Stimulated activated CD4-positive, alpha-beta T cell treated with anti-CD3 and anti-CD28 coated beads, TNF-alpha, amount 100 ng/mL, for 48 hours (primary cell): ENCODE measurements at regions not wholly inside any gene's neighbourhood (a gene's known extent, or its start where the extent isn't known, plus 50 kb on each side); places are given as distances from the start of the nearest gene placed in this dataset.
"Not testable (repeated sequence)": the region's sequence is repeated elsewhere in the genome, so short reads cannot be mapped to it uniquely, and the experiment has no call there.

Experiments
- DNase-seq, 3 donors: peaks; one replicate each; pipeline ENCODE4 v3.0.0-alpha.2; 2020; ENCODE audit warnings: low read depth in 3 of 3

DNA sequence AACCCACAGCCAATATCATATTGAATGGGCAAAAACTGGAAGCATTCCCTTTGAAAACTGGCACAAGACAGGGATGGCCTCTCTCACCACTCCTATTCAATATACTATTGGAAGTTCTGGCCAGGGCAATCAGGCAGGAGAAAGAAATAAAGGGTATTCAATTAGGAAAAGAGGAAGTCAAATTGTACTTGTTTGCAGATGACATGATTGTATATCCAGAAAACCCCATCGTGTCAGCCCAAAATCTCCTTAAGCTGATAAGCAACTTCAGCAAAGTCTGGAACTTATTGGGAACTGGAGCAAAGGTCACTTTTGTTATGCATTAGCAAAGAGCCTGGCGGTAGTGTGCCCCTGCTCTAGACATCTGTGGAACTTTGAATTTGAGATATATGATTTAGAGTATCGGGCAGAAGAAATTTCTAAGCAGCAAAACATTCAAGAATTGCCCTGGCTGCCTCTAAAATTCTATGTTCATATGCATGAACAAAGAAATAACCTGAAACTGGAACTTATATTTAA lies 53.4 kb upstream of the PSMA1 start:
- DNase-seq: not testable (repeated sequence)

GRCh38 chr11:14577292-14577691 lies 57.1 kb upstream of the PSMA1 start:
- DNase-seq: no peak

DNA sequence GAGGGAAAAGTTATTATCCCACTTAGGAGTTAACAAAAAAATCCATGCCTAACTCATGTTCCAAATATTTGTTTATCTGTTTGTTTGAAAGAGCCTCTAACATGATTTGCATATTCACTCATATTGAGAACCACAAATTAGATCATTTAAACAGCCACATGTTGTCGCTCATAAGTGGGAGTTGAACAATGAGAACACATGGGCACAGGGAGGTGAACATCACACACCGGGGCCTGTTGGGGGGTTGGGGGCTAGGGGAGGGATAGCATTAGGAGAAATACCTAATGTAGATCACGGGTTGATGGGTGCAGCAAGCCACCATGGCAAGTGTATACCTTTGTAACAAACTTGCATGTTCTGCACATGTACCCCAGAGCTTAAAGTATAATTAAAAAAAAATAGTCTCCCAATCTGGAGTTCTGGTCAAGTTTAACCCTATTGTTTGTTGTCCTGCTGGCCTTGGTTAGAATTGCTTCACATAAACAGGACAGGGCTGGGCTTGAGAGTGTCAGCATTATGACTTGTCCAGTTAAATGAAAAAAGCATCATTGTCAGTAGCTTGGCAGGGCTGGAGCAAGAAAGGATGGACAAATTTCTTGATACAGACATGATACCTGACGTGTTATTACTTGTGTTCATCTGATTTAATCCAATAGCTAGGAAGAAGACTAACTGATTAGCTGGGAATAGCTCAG lies 57.8 kb upstream of the PSMA1 start:
- no peak for DNase-seq

DNA sequence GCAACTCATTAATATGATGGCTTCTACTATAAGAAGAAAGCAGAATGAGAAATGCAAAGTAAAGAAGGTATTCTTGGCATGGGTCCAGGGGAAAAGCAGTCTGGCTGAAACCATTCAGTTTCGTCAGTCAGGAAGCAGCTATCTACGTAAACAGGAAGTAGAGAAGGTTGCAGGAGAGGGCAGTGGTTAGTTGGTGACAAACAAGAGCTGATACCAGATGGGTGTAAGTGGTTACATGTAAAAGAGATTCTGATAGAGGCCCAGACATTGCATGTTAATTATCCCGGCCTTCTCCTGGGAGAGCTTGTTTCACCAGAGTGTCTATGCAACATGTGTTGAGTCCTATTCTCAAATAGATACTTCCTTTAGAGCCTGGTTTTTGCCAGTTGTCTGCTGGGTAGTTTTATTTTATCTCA lies 58.4 kb upstream of the PSMA1 start:
- DNase-seq: peak in 2 of 3 donors; percentile 3 to 31

- DNase-seq: no peak
These were observed 59.5 kb upstream of the PSMA1 start for GRCh38 chr11:14579646-14580045.

GRCh38 chr11:14582793-14583192 lies 60.8 kb upstream of the PDE3B start:
- DNase-seq: no peak

DNA sequence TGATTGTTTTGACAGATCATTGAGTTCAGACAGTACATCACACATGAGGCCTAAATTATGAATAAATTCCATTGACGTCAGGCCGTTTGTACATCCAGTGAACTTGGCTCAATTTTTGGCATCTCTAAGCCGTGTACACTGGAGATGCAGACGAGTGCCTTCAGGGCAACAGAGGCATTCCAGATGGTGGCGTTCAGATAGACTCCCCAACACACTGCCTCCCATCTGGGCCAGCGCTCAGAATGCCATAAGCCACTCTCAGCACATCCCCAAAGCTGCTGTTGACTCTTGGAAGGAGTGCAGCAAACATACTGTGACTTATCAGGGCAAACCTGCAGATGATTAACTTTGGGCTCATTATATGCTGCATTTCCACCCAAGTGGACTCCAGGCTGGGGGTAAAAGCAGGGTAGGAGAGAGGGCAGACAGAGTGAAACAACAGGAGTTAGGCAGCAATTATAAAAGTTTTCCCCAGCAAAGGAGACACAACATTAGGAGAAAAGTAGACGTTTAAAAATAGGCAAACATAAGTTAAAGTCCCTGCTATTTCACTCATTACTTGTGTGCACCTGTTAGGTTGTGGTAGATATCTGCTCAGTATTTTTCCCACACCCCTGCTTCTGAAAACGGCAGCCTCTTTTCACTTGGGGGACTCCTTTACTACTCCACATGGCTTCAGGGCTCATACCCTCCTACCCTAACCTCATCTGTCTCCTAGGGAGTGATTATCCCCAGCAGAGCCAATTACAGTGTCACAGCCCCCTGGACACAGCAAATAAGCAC lies 60.2 kb upstream of the PDE3B start:
- DNase-seq: no peak

DNA sequence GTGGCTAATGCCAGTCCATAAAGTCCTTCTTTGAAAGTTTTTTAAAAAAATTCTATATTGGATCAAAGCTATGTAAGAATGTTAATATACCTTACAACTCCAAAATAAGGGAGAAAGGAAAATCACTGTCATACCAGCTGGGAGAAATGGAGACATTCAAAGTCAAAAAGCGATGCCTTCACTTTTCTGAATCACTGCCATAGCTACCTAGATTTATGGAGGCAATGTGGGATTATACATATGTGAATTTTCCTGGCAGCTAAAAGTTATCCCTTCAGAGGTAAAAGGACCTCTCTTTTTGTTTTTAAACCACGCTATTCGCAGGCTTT lies 59.6 kb upstream of the PDE3B start:
- DNase-seq: no peak

- no peak for DNase-seq
These were observed 59.0 kb upstream of the PDE3B start for GRCh38 chr11:14584595-14584994.

GRCh38 chr11:14585438-14585837 lies 58.2 kb upstream of the PDE3B start:
- DNase-seq: no peak

DNA sequence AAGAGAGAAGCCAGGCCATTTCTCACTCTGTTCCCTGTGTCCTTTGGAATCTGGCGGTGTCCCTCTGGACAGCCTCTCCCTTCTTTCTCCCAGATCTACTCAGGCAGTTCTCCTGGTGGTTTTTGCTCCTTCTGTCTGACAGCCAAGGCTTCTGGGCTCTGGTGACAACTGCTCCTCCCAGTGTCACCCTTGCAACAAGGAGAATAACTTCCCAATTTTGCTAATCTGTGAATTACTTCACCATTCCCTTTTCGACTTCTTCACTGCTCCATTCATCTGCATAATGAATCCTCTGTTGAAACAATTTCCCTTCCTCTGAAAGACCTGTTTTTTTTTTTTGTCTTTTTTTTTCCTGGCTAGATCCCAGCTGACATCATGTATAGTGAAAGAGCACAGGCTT lies 56.3 kb upstream of the PDE3B start:
- no peak for DNase-seq

- DNase-seq: no peak
These were observed 54.9 kb upstream of the PDE3B start for GRCh38 chr11:14588681-14589080.

- DNase-seq: no peak
These were observed 54.2 kb upstream of the PDE3B start for GRCh38 chr11:14589421-14589820.

GRCh38 chr11:14591046-14591445 lies 52.6 kb upstream of the PDE3B start:
- DNase-seq: not testable (repeated sequence)

- DNase-seq: no peak
These were observed 49.9 kb upstream of the PDE3B start for GRCh38 chr11:14593671-14594070.
